ENCODE measurements at regions not wholly inside any gene's neighbourhood (a gene's known extent, or its start where the extent isn't known, plus 50 kb on each side); places are given as distances from the start of the nearest gene placed in this dataset.

GRCh38 chr12:87836190-87836589, 193.0 kb downstream of the C12orf50 start:
- no peak for DNase-seq

DNA sequence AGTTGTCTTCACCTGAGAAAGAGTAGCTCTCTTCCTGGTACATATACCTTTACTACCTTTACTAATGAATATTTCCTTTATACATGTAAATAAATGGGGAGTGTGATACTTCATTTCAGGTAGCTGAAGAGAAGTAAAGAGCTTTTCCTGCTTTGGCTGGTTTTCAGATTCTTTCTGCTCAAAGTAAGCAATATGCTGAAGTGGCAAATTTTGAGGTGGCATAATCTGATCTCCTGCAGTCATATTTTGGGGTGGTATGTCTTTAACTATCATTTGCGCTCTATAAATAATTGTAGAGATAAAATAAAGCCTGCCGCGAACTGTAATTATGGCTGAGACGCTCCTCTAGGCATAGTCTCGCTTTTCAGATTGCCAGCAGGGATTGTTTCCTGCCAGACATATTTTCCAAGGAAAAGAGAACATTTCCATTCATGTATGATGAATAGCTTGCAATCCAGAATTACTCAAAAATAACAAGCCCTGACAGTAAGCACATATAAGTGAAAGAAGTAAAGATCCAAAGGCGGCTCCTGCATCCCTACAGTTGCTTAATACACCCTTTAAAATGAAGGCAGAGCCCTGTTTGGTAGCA, 200.7 kb downstream of the C12orf50 start:
- no peak for DNase-seq

- DNase-seq: no peak
Measured at GRCh38 chr12:87827638-87828264, 201.4 kb downstream of the C12orf50 start.

GRCh38 chr12:87822923-87823322, 206.3 kb downstream of the C12orf50 start:
- no peak for DNase-seq

GRCh38 chr12:87820524-87821202, 208.5 kb downstream of the C12orf50 start:
- DNase-seq: no peak

- DNase-seq: no peak
Measured at GRCh38 chr12:87818441-87818840, 210.8 kb downstream of the C12orf50 start.

GRCh38 chr12:87815771-87816585, 213.2 kb downstream of the C12orf50 start:
- no peak for DNase-seq

GRCh38 chr12:87814625-87815024, 214.6 kb downstream of the C12orf50 start:
- DNase-seq: no peak

- no peak for DNase-seq
Measured at GRCh38 chr12:87813476-87814234, 215.5 kb downstream of the C12orf50 start.

DNA sequence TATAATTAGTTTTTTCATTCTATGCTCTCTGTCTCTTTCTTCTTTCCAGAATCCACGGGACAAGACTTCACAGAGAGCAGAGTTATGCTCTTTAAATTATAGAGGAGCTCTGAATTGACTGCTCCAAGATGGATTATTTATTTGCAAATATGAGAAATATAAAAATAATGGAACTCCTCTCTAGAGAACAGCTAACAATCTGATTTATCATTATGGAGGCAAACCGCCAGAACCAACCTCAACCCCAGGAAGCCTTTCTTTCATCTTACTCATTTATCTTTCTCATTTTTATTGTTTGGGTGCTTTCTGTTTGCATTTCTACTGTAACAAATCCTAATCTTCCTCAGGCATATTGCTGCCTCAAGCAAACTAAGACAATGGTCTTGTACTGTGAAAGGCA, 216.5 kb downstream of the C12orf50 start:
- DNase-seq: no peak

- no peak for DNase-seq
Measured at GRCh38 chr12:87812030-87812429, 217.2 kb downstream of the C12orf50 start.

DNA sequence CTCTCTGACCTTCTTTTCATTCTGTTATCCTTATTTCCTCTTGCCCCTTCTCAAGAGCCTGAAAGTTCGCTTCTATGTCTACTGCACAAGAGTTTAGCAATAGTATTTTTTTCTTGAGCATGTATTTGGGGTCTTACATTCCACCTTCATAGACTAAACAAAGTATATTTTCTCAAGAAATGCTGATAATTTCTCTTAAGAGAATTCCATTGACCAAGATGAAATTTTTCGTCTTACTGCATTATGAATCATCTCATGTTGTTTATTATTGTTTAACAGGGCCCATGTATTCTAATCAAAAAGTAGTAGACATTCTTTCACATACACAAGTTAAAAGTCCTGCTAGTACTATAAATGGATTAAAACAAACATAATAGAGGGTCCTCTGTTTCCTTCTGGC, 219.3 kb downstream of the C12orf50 start:
- no peak for DNase-seq

- DNase-seq: no peak
Measured at GRCh38 chr12:87807086-87807485, 222.1 kb downstream of the C12orf50 start.

DNA sequence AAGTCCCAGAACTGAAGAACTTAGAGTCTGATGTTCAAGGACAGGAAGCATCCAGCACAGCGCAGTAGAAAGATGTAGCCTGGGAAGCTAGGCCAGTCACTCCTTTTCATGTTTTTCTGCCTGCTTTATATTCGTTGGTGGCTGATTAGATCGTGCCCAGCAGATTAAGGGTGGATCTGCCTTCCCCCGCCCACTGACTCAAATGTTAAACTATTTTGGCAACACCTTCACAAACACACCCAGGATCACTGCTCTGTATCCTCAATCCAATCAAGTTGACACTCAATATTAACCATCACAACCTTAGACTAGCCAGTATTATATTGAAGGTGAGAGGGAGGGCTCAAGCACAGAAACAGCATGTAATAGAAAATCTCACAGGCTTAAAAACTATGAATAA, 222.9 kb downstream of the C12orf50 start:
- DNase-seq: no peak

GRCh38 chr12:87804386-87804785, 224.8 kb downstream of the C12orf50 start:
- no peak for DNase-seq

GRCh38 chr12:87802721-87803011, 226.5 kb downstream of the C12orf50 start:
- DNase-seq: no peak

DNA sequence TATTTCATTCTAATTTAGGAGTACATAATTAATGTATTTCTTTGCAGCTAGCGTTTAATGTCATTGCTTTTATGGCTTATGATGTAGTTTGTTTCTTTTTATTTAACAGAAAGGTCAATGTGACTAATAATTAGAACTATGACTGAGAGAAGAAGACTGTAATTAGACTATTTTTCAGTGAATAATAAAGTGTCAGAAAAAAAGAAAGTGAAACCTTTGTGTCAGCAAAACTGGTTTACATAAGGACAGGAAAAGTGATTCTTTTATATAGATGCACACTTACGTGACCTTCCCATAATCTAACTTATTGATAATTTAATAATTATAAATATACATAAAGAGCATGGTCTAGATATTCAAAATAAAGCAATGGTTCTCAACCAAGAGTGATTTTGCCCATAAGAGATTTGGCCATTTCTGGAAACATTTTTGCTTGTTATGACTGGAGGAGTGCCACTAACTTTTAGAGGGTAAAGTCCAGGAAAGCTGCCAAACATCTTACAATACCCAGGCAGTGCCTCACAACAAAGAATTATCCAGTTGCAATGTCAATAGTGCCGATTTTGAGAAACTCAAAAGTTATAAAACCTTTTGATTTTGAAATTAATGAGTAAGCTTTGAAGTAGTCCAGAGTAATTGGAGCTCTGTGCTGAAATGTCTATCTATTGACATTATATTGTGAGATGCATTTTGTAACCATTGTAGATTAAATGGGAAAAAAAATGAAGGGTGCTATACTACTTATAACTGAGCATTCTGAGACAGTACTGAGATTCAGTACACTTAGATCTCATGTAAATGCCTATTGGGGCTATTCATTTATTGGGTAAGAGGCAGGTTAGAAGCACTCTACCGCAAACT, 227.1 kb downstream of the C12orf50 start:
- peak; percentile 66 for DNase-seq

- no peak for DNase-seq
Measured at GRCh38 chr12:87796961-87797516, 232.2 kb downstream of the C12orf50 start.

DNA sequence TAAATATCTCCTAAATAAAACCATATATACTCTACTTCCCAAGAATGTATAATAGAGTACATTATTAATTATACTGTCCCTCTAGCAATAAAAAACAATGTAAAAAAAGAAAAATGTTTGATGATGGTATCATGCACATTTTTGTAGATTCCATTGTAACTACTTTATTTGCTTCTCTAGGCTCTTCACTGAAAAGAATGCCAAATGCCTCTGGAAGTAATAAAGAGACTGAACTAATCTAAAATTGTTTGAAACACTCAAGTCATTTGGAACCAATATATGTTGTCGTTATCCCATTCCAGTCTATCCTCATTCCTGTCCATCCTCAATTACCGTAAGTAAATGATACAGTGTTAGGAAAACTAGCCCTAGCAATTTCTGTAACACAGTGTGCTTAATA, 233.6 kb downstream of the C12orf50 start:
- no peak for DNase-seq

DNA sequence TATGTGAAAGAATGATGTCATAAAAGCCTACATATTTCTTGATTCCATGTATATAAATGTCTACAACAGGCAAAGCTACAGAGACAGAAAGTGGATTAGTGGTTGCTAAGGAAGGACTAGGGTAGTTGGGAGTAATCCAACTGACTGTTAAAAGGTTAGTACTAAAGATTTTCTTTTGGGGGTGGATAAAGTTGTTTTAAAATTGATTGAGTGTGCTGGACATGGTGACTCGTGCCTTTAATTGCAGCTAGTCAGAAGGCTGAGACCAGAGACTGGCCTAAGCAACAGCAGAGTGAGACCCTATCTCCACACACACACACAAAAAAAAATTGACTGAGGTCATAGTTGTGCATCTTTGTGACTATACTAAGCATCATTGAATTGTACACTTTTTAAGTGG, 234.3 kb downstream of the C12orf50 start:
- no peak for DNase-seq

- DNase-seq: no peak
Measured at GRCh38 chr12:87793131-87793530, 236.1 kb downstream of the C12orf50 start.

- peak; percentile 78 for DNase-seq
Measured at GRCh38 chr12:87784350-87784749, 244.9 kb downstream of the C12orf50 start.

Data from RPMI8226 (cell line).